ENCODE measurements at regions not wholly inside any gene's neighbourhood (a gene's known extent, or its start where the extent isn't known, plus 50 kb on each side); places are given as distances from the start of the nearest gene placed in this dataset.

DNA sequence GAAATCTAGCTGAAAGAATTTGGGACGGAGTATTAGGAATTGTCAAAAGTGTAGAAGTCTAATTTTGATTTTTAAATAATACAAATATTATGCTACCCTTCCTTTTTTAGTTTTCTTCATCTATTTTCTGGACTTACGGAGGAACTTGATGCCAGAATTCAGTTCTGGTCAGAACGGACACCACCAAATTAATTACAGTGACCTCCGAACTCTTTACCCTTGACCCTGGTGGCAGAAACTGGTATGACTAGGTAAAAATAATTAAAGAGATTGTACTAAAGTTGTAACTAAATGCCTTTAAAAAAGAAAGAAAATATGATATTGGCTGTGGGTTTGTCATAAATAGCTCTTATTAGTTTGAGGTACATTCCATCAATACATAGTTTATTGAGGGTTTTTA, 751.1 kb upstream of the MAP3K7 start:
- TF ChIP-seq, protein P1, sequence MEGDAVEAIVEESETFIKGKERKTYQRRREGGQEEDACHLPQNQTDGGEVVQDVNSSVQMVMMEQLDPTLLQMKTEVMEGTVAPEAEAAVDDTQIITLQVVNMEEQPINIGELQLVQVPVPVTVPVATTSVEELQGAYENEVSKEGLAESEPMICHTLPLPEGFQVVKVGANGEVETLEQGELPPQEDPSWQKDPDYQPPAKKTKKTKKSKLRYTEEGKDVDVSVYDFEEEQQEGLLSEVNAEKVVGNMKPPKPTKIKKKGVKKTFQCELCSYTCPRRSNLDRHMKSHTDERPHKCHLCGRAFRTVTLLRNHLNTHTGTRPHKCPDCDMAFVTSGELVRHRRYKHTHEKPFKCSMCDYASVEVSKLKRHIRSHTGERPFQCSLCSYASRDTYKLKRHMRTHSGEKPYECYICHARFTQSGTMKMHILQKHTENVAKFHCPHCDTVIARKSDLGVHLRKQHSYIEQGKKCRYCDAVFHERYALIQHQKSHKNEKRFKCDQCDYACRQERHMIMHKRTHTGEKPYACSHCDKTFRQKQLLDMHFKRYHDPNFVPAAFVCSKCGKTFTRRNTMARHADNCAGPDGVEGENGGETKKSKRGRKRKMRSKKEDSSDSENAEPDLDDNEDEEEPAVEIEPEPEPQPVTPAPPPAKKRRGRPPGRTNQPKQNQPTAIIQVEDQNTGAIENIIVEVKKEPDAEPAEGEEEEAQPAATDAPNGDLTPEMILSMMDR (IDR thresholded peaks at IDR 0.05 in 2 of 3, conservative IDR thresholded peaks at IDR 0.05 in 1 of 3; ENCODE audit: control insufficient read depth in 2 of 3, extremely low read depth in 1 of 3, insufficient read depth in 1 of 3, low read depth in 3 of 3, low read length in 3 of 3): 0 out of 6 replicates have a peak, but pooled peaks of 2 of the 3 experiments have one; percentile 14 to 18
- no peak for TF ChIP-seq PAX5 (IDR thresholded peaks at IDR 0.05; ENCODE audit: borderline replicate concordance, low read depth, low read length)
- TF ChIP-seq EZH2 (IDR thresholded peaks at IDR 0.05; ENCODE audit: borderline replicate concordance, control insufficient read depth, low read depth, low read length): no peak
- no peak for TF ChIP-seq MXI1 (IDR thresholded peaks at IDR 0.05; ENCODE audit: low read depth, low read length)
- no peak for TF ChIP-seq SREBF2 (IDR thresholded peaks at IDR 0.05; ENCODE audit: low read length)
- no peak for TF ChIP-seq USF2 (IDR thresholded peaks at IDR 0.05; ENCODE audit: borderline replicate concordance, low read depth, low read length)
- TF ChIP-seq ZSCAN29 (IDR thresholded peaks at IDR 0.05): no peak

Measured in GM12878 (cell line).